ES-I3 (cell line): ENCODE measurements at regions not wholly inside any gene's neighbourhood (a gene's known extent, or its start where the extent isn't known, plus 50 kb on each side); places are given as distances from the start of the nearest gene placed in this dataset.

Experiments used
- H3K36me3 ChIP-seq: 2 replicates; pipeline ENCODE4 v1.6.1; 2013; ENCODE audit warnings: mild to moderate bottlenecking, low read length, control low read depth, moderate library complexity; ENCODE audit not compliant: insufficient read depth
- H3K4me1 ChIP-seq: 2 replicates; pipeline ENCODE4 v1.6.1; 2013; ENCODE audit warnings: mild to moderate bottlenecking, control low read depth, low read length; ENCODE audit not compliant: insufficient read depth
- H3K9ac ChIP-seq: 2 replicates; pipeline ENCODE4 v1.6.1; 2013; ENCODE audit warnings: low read depth, mild to moderate bottlenecking, low read length, moderate library complexity
- H3K9me3 ChIP-seq: 2 replicates; pipeline ENCODE4 v1.6.1; 2013; ENCODE audit warnings: mild to moderate bottlenecking, low read length, moderate library complexity; ENCODE audit not compliant: control insufficient read depth, insufficient read depth

- Histone ChIP-seq H3K9ac (no peak overlapping the region), H3K36me3 (no peaks in the 10 kb centered on the region), H3K4me1 (no peaks in the 10 kb centered on the region), H3K9me3 (no peaks in the 10 kb centered on the region)
Observed at GRCh38 chr7:67984326-67984725, 987.7 kb downstream of the TYW1 start.

DNA sequence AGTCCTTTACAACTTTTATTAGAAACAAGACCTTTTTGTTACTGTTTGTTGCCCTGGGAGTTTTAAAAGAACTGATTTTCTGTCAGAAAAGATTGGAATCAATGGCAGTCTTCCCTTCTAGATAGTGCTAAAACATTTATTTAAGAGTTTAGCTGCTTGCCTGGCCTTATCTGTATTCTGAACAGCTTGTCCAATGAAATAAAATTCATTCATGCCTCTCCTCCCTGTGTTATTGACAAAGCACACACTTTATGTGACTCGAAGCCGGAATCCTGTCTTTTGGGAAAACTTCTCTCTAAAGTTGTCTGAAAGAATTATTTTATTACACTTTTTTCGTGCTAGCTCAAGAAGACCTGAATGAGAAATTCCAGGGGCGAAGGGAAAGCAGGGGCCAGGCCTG is 992.5 kb downstream of the TYW1 start:
- no peaks in the 10 kb centered on the region for H3K36me3 ChIP-seq
- H3K4me1 ChIP-seq: no peaks in the 10 kb centered on the region
- H3K9ac ChIP-seq: no peak overlapping the region
- H3K9me3 ChIP-seq: no peaks in the 10 kb centered on the region

DNA sequence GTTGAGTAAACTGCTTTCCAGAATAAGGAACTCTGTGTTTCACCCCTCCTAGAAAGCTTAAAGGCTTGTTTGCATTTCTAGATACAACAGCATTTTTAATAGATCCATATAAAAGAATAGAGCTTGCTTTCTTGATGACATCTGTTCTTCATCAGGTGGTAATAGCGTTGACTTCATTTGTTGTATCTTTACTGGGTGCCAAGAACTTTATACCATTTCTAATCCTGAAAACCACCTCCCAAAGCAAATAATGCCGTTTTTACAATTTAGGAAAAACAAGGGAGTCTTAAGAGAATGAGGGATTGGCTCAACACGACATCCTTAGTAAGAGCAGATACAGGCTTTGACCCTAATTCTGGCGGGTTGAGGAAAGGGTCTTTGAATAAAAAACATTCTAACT is 993.4 kb downstream of the TYW1 start:
- no peak overlapping the region for H3K9ac ChIP-seq
- H3K36me3 ChIP-seq: no peaks in the 10 kb centered on the region
- no peaks in the 10 kb centered on the region for H3K4me1 ChIP-seq
- no peaks in the 10 kb centered on the region for H3K9me3 ChIP-seq

DNA sequence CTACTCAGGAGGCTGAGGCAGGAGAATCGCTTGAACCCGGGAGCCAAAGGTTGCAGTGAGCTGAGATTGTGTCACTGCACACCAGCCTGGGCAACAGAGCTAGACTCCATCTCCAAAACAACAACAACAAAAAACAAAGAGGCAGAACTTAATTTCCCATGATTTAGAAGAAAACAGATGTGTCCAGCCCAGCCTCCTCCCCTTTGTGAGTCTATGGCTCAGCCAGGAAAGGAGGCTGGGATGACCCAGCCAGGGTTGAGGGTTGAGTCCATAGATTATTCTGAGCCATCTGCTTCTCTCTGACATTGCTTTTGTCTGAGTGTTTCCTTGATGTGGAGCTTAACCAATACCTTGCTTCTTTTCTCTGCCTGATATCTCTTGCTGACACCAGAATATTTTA is 994.1 kb downstream of the TYW1 start:
- Histone ChIP-seq H3K4me1 (no peaks in the 10 kb centered on the region), H3K9me3 (no peaks in the 10 kb centered on the region), H3K9ac (no peak overlapping the region), H3K36me3 (no peaks in the 10 kb centered on the region)

DNA sequence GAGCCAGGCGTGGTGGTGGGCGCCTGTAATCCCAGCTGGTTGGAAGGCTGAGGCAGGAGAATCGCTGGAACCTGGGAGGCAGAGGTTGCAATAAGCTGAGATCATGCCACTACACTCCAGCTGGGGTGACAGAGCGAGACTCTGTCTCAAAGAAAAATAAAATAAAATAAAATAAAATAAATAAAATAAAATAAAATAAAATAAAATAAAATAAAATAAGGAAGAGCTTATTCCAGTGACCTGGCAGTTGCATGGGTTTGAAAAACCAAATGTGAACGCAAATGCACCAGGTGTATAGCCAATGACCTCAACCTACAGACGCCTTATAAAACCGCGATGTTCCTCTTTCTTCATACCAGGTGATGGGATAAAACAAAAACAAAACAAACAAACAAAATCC is 995.7 kb downstream of the TYW1 start:
- no peaks in the 10 kb centered on the region for H3K36me3 ChIP-seq
- no peaks in the 10 kb centered on the region for H3K9me3 ChIP-seq
- H3K9ac ChIP-seq: no peak overlapping the region
- H3K4me1 ChIP-seq: no peaks in the 10 kb centered on the region

GRCh38 chr7:68005992-68006391 is 1009.4 kb downstream of the TYW1 start:
- no peak overlapping the region for H3K9ac ChIP-seq
- H3K4me1 ChIP-seq: no peaks in the 10 kb centered on the region
- H3K36me3 ChIP-seq: no peaks in the 10 kb centered on the region
- no peaks in the 10 kb centered on the region for H3K9me3 ChIP-seq

DNA sequence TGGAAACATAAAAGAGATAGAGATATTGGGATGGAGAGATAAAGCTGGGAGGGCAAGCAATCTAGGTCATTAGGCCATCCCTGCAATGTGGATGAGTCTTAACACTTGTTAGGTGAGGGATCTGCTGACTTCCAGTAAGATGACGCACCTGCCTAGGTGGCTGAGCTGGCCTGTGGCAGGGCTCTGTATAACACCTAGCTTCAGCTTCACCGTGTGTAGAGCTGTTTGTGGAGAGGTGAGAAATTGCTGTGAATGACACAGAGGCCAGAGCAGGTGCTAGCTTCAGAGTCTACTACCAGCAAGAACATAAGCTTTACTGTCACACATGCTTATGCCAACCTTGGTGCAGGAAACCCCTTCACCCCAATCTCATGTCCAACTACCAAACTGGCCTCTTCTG is 1010.0 kb downstream of the TYW1 start:
- no peaks in the 10 kb centered on the region for H3K4me1 ChIP-seq
- H3K9ac ChIP-seq: no peak overlapping the region
- H3K9me3 ChIP-seq: no peaks in the 10 kb centered on the region
- H3K36me3 ChIP-seq: no peaks in the 10 kb centered on the region

DNA sequence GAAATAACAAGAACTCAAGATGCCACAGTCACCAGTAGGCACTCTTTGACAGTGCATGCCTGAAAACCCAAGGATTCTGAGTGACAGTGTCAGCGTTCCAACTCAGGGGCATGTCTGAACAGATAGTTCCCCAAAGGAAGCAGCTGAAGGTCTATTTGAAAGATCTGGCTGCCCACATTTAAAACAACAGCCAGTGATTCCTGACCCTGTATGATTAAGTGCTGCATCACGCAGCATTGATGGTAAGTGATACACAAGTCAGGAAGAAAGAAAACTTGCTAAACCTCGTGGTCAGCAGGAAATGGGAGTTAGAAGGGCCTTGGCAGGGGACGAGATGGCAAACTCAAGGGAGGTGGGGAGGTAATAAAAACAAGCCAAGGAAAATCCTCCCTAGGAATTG is 1013.1 kb downstream of the TYW1 start:
- H3K4me1 ChIP-seq: no peaks in the 10 kb centered on the region
- H3K36me3 ChIP-seq: no peaks in the 10 kb centered on the region
- H3K9me3 ChIP-seq: no peaks in the 10 kb centered on the region
- no peak overlapping the region for H3K9ac ChIP-seq

GRCh38 chr7:68014031-68014736 is 1017.6 kb downstream of the TYW1 start:
- peaks cover 11% of the 10 kb centered on the region for H3K4me1 ChIP-seq
- H3K9ac ChIP-seq: no peak overlapping the region
- H3K36me3 ChIP-seq: no peaks in the 10 kb centered on the region
- no peaks in the 10 kb centered on the region for H3K9me3 ChIP-seq

DNA sequence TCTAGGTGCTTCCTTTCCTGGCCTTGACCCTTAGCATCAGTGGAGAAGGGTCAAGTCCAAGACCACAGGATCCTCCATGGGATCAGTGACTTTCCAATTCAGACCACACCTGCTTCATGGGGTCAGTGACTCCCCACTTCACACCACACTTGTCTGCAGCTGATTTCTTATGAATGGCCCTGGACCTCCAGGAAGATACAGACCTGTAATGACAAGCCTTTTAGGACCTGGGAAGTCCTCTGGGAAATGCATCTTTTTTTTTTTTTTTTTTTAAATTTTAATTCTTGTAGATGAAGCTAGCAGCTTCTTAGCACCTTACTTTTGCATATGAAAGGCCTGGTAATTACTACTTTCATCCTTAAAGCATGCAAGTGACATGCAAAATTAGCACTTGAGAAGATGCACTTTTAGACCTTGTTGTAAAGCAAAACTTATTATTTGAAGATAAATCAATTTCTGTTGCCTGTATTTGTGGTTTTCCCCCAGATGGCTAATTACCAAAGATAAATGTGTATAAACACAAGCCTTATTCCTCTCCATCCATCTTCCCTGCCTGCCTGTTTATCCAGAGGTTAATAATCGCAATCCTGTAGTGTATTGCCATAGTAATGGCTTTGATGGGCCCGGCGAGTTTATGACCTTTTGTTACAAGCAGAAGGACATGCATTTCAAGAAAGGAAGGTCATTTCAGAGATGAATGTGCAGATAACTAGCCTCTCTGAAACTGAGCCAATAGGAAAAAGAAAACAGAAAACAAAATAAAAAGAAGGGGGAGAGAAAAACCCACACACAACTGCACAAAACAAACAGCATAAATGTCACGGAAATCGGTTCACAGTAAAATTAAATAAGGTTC is 1018.7 kb downstream of the TYW1 start:
- Histone ChIP-seq H3K36me3 (no peaks in the 10 kb centered on the region), H3K9ac (no peak overlapping the region), H3K9me3 (no peaks in the 10 kb centered on the region), H3K4me1 (peaks cover 11% of the 10 kb centered on the region)

- H3K36me3 ChIP-seq: no peaks in the 10 kb centered on the region
- no peaks in the 10 kb centered on the region for H3K9me3 ChIP-seq
- no peak overlapping the region for H3K9ac ChIP-seq
- H3K4me1 ChIP-seq: peaks cover 11% of the 10 kb centered on the region
Observed at GRCh38 chr7:68015978-68016532, 1019.4 kb downstream of the TYW1 start.

DNA sequence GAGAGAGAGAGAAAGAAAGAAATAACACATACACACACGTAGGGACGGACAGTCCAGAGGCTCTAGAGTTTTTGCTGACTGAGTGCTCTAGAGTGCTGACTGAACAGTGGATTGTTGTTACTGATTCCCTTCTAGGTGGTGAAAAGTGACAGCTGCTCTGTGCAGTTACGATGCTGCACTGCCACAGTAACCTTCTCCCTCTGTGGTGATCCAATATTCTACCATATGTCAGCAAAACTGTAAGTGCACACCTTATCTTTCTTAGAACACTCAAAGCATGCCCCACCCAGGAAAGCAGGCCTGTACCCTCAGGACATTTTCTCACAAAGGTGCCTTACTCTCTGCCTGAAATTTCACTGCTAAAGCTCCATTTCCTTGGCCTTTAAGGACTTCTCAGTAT is 1023.5 kb downstream of the TYW1 start:
- H3K36me3 ChIP-seq: no peaks in the 10 kb centered on the region

GRCh38 chr7:68025369-68025768 is 1028.7 kb downstream of the TYW1 start:
- Histone ChIP-seq H3K4me1 (no peaks in the 10 kb centered on the region), H3K9me3 (no peaks in the 10 kb centered on the region), H3K36me3 (no peaks in the 10 kb centered on the region), H3K9ac (no peak overlapping the region)

More for the DNA sequence above, 1023.5 kb downstream of the TYW1 start:
- Histone ChIP-seq H3K9me3 (no peaks in the 10 kb centered on the region), H3K9ac (no peak overlapping the region), H3K4me1 (peaks cover 8% of the 10 kb centered on the region)

DNA sequence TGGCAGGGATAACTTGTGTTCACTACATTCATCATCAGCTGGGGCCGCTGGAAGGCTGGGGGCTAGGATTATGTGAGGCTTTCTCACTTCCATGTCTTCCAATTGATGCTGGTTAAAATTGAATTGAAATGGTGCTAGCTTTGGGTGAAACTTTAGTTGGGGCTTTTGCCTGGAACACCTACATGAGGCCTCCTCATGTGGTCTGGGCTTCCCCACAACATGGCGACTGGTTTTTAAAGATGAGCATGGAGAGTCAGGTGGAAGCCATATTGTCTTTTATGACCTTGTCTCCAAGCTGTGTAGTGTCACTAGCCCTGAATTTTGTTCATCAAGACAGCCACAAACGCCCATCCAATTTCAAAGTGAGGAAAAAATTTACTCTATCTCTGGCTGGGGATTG is 1033.9 kb downstream of the TYW1 start:
- Histone ChIP-seq H3K9ac (no peak overlapping the region), H3K4me1 (no peaks in the 10 kb centered on the region), H3K9me3 (no peaks in the 10 kb centered on the region), H3K36me3 (no peaks in the 10 kb centered on the region)
